ENCODE measurements at regions not wholly inside any gene's neighbourhood (a gene's known extent, or its start where the extent isn't known, plus 50 kb on each side); places are given as distances from the start of the nearest gene placed in this dataset.

- no peak for TF ChIP-seq POLR2A (IDR thresholded peaks at IDR 0.05)
- no peak for TF ChIP-seq POLR2AphosphoS5 (IDR thresholded peaks at IDR 0.05)
- no peak for TF ChIP-seq CTCF (IDR thresholded peaks at IDR 0.05)
These were observed 159.4 kb upstream of the FAM3C start for GRCh38 chr7:121555558-121555957.

All from stomach (tissue), 4 donors.